AG04450 (cell line): ENCODE measurements at regions not wholly inside any gene's neighbourhood (a gene's known extent, or its start where the extent isn't known, plus 50 kb on each side); places are given as distances from the start of the nearest gene placed in this dataset.

ENCODE experiments used
- CTCF ChIA-PET: fragments of 300-600, 350-600 bp; formaldehyde crosslinking; extraction: SDS; loops from one replicate; lab custom pipeline; 2022; ENCODE audit warnings: antibody characterized with exemption, inconsistent platforms; lab: Charles Lee
- POLR2A ChIA-PET: fragments of 350-600 bp; formaldehyde crosslinking; extraction: SDS; loops from one replicate; lab custom pipeline; 2021; ENCODE audit warnings: antibody characterized with exemption, inconsistent platforms; lab: Yijun Ruan, JAX
- DNase-seq: peaks from one replicate; pipeline ENCODE4 v3.0.0-alpha.2; 2011; ENCODE audit warnings: low read depth, low spot score
- H3K27ac ChIP-seq: one replicate; pipeline ENCODE4 v1.5.1; 2012; ENCODE audit warnings: low read depth, low read length, control low read depth
- H3K27me3 ChIP-seq: one replicate; pipeline ENCODE4 v1.6.0; 2012; ENCODE audit warnings: low read length; ENCODE audit not compliant: control insufficient read depth, insufficient read depth
- H3K4me3 ChIP-seq: 2 replicates; pipeline ENCODE4 v1.5.1; 2011; ENCODE audit warnings: mild to moderate bottlenecking, low read depth, low read length, control low read depth
- H3K9me3 ChIP-seq: 2 replicates; pipeline ENCODE4 v1.5.1; 2012; ENCODE audit warnings: low read length; ENCODE audit not compliant: control insufficient read depth, insufficient read depth
- TF ChIP-seq, protein P1 (sequence below): IDR thresholded peaks from 2 replicates; pipeline ENCODE4 v1.5.1; 2011; ENCODE audit warnings: low read depth, low read length, control low read depth, inconsistent platforms

DNA sequence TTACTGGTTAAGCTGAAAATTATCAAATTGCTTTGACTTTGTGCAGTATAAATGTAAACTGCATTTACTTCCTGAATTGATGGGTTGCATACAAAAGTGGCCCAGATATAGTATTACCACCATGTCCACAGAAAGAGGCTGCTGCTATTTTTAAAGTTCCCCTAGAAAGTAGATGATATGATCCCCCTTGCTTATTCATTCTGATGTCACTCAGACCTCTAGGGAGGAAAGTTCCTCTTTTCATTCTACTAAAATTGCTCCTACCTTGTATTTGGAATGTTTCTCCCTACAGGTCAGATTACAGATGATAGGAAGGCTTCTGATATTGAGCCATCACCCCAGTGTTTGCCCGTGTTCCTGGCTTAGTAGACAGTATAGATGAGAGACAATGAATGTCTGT, 247.6 kb upstream of the TNP1 start:
- Histone ChIP-seq H3K27me3 (no peaks in the 10 kb centered on the region), H3K4me3 (no peak overlapping the region), H3K27ac (no peak overlapping the region), H3K9me3 (no peaks in the 10 kb centered on the region)
- TF ChIP-seq, protein P1, sequence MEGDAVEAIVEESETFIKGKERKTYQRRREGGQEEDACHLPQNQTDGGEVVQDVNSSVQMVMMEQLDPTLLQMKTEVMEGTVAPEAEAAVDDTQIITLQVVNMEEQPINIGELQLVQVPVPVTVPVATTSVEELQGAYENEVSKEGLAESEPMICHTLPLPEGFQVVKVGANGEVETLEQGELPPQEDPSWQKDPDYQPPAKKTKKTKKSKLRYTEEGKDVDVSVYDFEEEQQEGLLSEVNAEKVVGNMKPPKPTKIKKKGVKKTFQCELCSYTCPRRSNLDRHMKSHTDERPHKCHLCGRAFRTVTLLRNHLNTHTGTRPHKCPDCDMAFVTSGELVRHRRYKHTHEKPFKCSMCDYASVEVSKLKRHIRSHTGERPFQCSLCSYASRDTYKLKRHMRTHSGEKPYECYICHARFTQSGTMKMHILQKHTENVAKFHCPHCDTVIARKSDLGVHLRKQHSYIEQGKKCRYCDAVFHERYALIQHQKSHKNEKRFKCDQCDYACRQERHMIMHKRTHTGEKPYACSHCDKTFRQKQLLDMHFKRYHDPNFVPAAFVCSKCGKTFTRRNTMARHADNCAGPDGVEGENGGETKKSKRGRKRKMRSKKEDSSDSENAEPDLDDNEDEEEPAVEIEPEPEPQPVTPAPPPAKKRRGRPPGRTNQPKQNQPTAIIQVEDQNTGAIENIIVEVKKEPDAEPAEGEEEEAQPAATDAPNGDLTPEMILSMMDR = no peak
- ChIA-PET CTCF (interaction anchor here (0.6 to 1.3 kb wide), 5 partner anchors 11 to 409 kb away, joined by 3 to 4 read pairs (median 3); no protein-coding TSS in a partner anchor), POLR2A (interaction anchor here (1.0 kb wide), 1 partner anchor 412 kb away, joined by 16 read pairs; the partner anchor contains the start of gene IGFBP5)
- DNase-seq = no peak

DNA sequence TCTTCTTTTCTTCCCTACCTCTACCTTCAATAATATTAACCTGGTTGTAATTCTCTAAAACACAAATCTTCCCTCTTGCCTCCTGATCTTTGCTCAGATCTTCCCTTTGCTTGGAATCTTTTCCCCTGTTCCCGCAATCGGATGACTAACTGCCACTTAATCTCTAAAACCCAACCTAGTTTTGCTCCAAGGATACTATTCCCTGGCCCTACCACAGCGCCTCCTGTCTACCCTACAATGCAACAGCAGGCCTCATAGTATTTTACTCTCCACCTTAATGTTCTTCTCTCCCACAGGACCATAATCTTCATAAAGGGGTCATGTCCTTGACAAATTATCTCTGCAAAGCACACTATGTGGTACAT, 246.8 kb upstream of the TNP1 start:
- Histone ChIP-seq H3K27me3 (no peaks in the 10 kb centered on the region), H3K4me3 (no peak overlapping the region), H3K27ac (peak overlapping the region; percentile 87), H3K9me3 (no peaks in the 10 kb centered on the region)
- DNase-seq = no peak
- ChIA-PET CTCF (interaction anchor here (1.3 kb wide), 1 partner anchor 12 kb away, joined by 4 read pairs; no protein-coding TSS in a partner anchor), POLR2A (interaction anchor here (1.0 kb wide), 1 partner anchor 411 kb away, joined by 16 read pairs; the partner anchor contains the start of gene IGFBP5)
- TF ChIP-seq, protein P1 = peak; percentile 53

GRCh38 chr2:217105733-217106649, 246.1 kb upstream of the TNP1 start:
- CTCF ChIA-PET = interaction anchor here (0.8 to 2.1 kb wide), 4 partner anchors 60 to 410 kb away, joined by 4 to 8 read pairs (median 6); no protein-coding TSS in a partner anchor
- Histone ChIP-seq H3K4me3 (no peak overlapping the region), H3K27ac (peak overlapping the region; percentile 87), H3K27me3 (no peaks in the 10 kb centered on the region), H3K9me3 (no peaks in the 10 kb centered on the region)
- peak; percentile 81 for DNase-seq
- TF ChIP-seq, protein P1 = no peak
- POLR2A ChIA-PET = interaction anchor here (0.6 to 2.2 kb wide), 11 partner anchors 34 to 412 kb away, joined by 3 to 25 read pairs (median 5); partner anchors contain the start of gene IGFBP5

DNA sequence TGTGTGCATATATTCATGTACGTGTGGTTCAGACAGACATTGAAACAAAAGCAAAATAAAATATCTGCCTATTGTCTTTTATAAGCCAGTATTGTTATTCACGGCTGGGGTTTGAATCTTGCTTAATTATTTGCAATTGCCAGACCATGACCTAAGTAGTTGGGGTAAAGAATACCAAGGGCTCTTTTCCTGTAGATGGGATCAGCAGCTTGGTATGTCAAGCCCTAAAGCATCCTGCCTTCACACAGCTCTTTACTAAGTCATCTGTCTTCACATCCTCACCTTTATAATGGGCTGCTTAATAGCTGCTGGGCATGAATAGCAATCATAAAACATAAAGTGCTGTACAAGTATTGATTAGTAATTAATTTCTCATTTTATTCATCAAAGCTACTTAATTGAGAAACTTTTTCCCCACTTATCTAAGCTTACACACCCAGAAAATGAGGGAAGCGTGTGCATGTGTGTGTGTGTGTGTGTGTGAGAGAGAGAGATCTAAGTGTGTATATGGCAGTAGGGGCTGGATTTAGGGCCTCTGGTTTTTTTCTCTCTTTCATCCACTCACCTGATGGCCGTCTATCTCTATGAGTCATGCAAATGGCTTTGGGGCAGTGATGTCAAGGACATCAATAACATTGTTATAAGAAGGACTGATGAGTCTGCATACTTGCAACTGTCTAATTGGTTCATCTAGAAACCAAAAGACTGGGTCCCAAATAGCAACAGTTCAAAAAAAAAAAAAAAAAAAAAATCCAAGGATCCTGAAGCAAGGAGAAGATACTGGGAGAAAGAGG, 244.1 kb upstream of the TNP1 start:
- ChIA-PET CTCF (interaction anchor here (1.4 to 2.1 kb wide), 3 partner anchors 62 to 406 kb away, joined by 3 to 8 read pairs (median 5); no protein-coding TSS in a partner anchor), POLR2A (interaction anchor here (0.6 to 2.2 kb wide), 4 partner anchors 38 to 410 kb away, joined by 3 to 11 read pairs (median 6); no protein-coding TSS in a partner anchor)
- TF ChIP-seq, protein P1 = no peak
- Histone ChIP-seq H3K27me3 (no peaks in the 10 kb centered on the region), H3K4me3 (no peak overlapping the region), H3K9me3 (no peaks in the 10 kb centered on the region), H3K27ac (no peak overlapping the region)
- peak; percentile 29 for DNase-seq
